ENCODE measurements at regions not wholly inside any gene's neighbourhood (a gene's known extent, or its start where the extent isn't known, plus 50 kb on each side); places are given as distances from the start of the nearest gene placed in this dataset.

DNA sequence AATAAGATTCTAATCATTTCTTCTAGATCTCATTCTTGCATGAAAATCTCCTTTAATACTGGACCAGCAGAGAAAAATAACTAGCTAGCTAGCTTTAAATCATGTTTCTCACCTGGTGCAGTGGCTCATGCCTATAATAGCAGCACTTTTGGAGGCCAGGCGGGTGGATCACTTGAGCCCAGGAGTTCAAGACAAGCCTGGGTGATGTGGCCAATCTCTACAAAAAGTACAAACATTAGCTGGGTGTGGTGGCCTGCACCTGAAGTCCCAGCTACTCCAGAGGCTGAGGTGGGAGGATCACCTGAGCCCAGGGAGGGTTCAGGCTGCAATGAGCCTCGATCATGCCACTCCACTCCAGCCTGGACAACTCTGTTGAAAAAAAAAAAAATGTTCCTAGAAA lies 99.2 kb downstream of the BAMBI start:
- no peak overlapping the region for H3K27ac ChIP-seq
- H3K4me1 ChIP-seq = no peaks in the 10 kb centered on the region
- TF ChIP-seq, protein P1, sequence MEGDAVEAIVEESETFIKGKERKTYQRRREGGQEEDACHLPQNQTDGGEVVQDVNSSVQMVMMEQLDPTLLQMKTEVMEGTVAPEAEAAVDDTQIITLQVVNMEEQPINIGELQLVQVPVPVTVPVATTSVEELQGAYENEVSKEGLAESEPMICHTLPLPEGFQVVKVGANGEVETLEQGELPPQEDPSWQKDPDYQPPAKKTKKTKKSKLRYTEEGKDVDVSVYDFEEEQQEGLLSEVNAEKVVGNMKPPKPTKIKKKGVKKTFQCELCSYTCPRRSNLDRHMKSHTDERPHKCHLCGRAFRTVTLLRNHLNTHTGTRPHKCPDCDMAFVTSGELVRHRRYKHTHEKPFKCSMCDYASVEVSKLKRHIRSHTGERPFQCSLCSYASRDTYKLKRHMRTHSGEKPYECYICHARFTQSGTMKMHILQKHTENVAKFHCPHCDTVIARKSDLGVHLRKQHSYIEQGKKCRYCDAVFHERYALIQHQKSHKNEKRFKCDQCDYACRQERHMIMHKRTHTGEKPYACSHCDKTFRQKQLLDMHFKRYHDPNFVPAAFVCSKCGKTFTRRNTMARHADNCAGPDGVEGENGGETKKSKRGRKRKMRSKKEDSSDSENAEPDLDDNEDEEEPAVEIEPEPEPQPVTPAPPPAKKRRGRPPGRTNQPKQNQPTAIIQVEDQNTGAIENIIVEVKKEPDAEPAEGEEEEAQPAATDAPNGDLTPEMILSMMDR (IDR thresholded peaks at IDR 0.05) = no peak
- DNase-seq = no peak
- H3K36me3 ChIP-seq = no peaks in the 10 kb centered on the region
- no peaks in the 10 kb centered on the region for H3K9me3 ChIP-seq
- intact Hi-C loops (cut with DNase I; ENCODE audit: low total_unique reads) = no loop called here
- no peak overlapping the region for H3K4me3 ChIP-seq
- H3K27me3 ChIP-seq = no peaks in the 10 kb centered on the region

DNA sequence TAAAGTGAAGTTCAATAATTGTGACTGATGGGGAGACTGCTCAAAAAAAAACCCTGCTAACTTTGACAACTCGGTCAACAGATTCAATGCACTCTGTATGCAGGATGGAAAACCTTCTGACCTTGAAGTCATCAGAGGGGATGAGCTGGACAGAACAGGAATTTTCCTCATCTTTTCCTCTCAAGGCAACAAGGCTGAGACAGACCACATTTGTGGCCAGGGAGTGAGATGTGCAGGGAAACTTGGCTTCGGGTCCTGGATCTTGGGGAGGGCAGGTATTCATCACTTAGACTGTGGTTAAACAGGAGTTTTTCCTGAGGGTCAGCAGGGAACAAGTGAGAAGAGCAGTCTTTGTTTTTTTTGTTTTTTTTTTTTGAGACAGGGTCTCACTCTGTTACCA lies 100.6 kb downstream of the BAMBI start:
- DNase-seq = no peak
- Histone ChIP-seq H3K4me3 (no peak overlapping the region), H3K27me3 (no peaks in the 10 kb centered on the region), H3K36me3 (no peaks in the 10 kb centered on the region), H3K4me1 (no peaks in the 10 kb centered on the region), H3K9me3 (no peaks in the 10 kb centered on the region), H3K27ac (no peak overlapping the region)
- TF ChIP-seq, protein P1 (IDR thresholded peaks at IDR 0.05) = no peak
- intact Hi-C loops (cut with DNase I; ENCODE audit: low total_unique reads) = no loop called here

DNA sequence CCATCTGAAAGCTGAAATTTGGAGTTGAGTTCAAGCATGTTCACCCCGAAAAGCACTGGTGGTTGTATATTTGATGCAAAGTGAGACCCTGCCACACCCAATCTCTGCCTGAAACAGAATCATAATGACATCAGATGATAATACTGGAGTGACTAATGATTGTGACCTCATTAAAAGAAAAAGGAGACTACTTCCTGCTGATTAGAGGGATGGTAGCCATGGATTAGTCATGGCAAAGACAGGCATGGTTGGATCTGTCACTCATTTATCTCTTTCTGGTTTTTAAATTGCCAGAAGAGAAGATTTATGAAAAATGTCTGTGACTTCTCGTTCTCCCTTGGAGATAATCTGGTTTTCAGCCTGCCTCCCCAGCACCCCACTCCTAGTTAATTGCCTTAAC lies 101.2 kb downstream of the BAMBI start:
- TF ChIP-seq, protein P1 (IDR thresholded peaks at IDR 0.05) = no peak
- Histone ChIP-seq H3K27me3 (no peaks in the 10 kb centered on the region), H3K4me1 (no peaks in the 10 kb centered on the region), H3K36me3 (no peaks in the 10 kb centered on the region), H3K9me3 (no peaks in the 10 kb centered on the region), H3K4me3 (no peak overlapping the region), H3K27ac (no peak overlapping the region)
- intact Hi-C loops (cut with DNase I; ENCODE audit: low total_unique reads) = no loop called here
- DNase-seq = no peak

DNA sequence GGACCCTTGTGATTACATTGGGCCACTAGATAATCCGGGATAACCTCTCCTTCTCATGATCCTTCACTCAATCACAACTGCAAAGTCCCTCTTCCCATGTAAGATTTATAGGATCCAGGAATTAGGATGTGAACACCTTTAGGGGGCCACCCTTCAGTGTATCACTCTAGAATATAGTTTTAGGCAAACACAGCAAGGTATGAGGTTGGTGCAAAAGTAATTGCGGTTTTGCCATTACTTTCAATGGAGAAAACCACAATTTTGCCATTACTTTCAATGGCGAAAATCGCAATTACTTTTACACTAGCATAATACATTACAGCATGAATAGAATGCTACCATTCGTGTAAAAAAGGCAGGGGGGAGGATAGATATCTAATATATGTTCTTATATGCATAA lies 104.0 kb downstream of the BAMBI start:
- no peaks in the 10 kb centered on the region for H3K36me3 ChIP-seq
- TF ChIP-seq, protein P1 (IDR thresholded peaks at IDR 0.05) = no peak
- H3K4me3 ChIP-seq = no peak overlapping the region

DNA sequence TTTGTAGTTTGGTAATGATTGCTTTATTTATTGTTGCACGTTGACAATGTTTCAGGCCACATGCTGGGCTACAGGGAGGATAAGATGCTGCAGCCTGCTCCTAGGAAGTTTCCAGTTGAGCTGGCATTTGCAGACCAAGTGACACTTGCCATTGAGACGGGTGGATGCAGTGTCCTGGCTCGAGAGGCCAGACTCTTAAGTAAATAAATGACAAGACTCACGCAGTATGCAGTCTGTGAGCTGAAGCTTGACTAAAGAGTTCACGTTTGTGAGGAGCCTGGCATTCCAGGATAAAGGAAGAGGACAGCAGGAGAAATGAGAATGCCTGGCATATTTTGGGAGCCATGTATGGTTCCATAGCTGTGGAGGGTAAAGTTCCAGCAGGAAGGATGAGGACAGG lies 105.8 kb downstream of the BAMBI start:
- Histone ChIP-seq H3K9me3 (no peaks in the 10 kb centered on the region), H3K36me3 (no peaks in the 10 kb centered on the region), H3K27ac (no peak overlapping the region), H3K4me1 (no peaks in the 10 kb centered on the region), H3K27me3 (no peaks in the 10 kb centered on the region), H3K4me3 (no peak overlapping the region)
- no peak for DNase-seq
- intact Hi-C loops (cut with DNase I; ENCODE audit: low total_unique reads) = no loop called here
- TF ChIP-seq, protein P1 (IDR thresholded peaks at IDR 0.05) = no peak

More for the DNA sequence above, 104.0 kb downstream of the BAMBI start:
- no peak for DNase-seq
- H3K27ac ChIP-seq = no peak overlapping the region
- no peaks in the 10 kb centered on the region for H3K4me1 ChIP-seq
- no peaks in the 10 kb centered on the region for H3K27me3 ChIP-seq
- intact Hi-C loops (cut with DNase I; ENCODE audit: low total_unique reads) = no loop called here
- no peaks in the 10 kb centered on the region for H3K9me3 ChIP-seq

DNA sequence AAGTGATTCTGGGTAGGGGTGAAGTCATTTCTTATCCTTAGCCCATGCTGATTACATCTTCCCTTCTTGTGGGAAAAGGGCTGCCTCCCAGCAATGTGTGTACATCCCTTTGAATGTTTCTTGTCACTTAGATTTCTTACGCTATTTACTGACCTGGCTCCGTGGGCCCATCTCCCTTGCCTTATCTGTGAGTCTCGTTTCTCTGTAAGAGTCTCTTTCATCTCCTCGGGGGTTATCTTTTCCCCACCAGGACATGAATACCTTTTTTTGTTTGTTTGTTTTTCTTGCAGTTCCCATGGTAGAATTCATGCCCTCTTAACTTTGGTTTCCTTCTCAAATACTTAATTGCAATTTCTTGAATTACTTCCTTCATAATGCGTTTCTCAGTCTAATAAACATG lies 107.7 kb downstream of the BAMBI start:
- no peaks in the 10 kb centered on the region for H3K27me3 ChIP-seq
- intact Hi-C loops (cut with DNase I; ENCODE audit: low total_unique reads) = no loop called here
- DNase-seq = no peak
- no peaks in the 10 kb centered on the region for H3K9me3 ChIP-seq
- TF ChIP-seq, protein P1 (IDR thresholded peaks at IDR 0.05) = no peak
- no peaks in the 10 kb centered on the region for H3K4me1 ChIP-seq
- no peaks in the 10 kb centered on the region for H3K36me3 ChIP-seq
- H3K4me3 ChIP-seq = no peak overlapping the region
- H3K27ac ChIP-seq = no peak overlapping the region
